GM12878 (cell line): ENCODE measurements at regions not wholly inside any gene's neighbourhood (a gene's known extent, or its start where the extent isn't known, plus 50 kb on each side); places are given as distances from the start of the nearest gene placed in this dataset.

ENCODE experiments used
- ATAC-seq: fragments of 200-7000 bp; cut with Tn5 transposase; 3 replicates; pipeline ENCODE4 v1.9.1; 2020; ENCODE audit warnings: mild to moderate bottlenecking, moderate library complexity
- BruUV-seq: library from RNA; stranded (reverse); fragments of 400-500 nt; replicated peaks from 2 replicates; lab custom pipeline; 2021; lab: Mats Ljungman, UMichigan
- CTCF ChIA-PET: fragments of 300-600 bp; sonication (Branson Sonifier 250); formaldehyde crosslinking; extraction: SDS; loops from one replicate; lab custom pipeline; 2021; ENCODE audit warnings: inconsistent platforms; lab: Yijun Ruan, JAX
- POLR2A ChIA-PET: fragments of 350-600 bp; formaldehyde crosslinking; extraction: SDS; loops from one replicate; lab custom pipeline; 2021; ENCODE audit warnings: inconsistent platforms; lab: Charles Lee
- RAD21 ChIA-PET: fragments of 300-600 bp; sonication (Branson Sonifier 250); formaldehyde crosslinking; loops from one replicate; lab custom pipeline; 2023; ENCODE audit warnings: antibody characterized with exemption; ENCODE audit not compliant: unreplicated experiment; lab: Charles Lee
- SMC1A ChIA-PET: fragments of 300-600 bp; sonication (Branson Sonifier 250); formaldehyde crosslinking; loops from one replicate; lab custom pipeline; 2023; ENCODE audit not compliant: unreplicated experiment, uncharacterized antibody; lab: Charles Lee
- DNase-seq: peaks from one replicate; pipeline ENCODE4 v3.0.0-alpha.2; 2011; ENCODE audit warnings: low read depth, low spot score
- FAIRE-seq: peaks from 3 replicates; lab custom pipeline; 2011; peaks lifted over from hg19 to GRCh38; lab: Jason Lieb, UNC
- H2AFZ ChIP-seq: 2 replicates; pipeline ENCODE4 v1.6.0; 2011; ENCODE audit warnings: low read depth, low read length, control low read depth; ENCODE audit not compliant: control insufficient read depth
- H3K27ac ChIP-seq: 2 replicates; pipeline ENCODE4 v1.5.1; 2011; ENCODE audit warnings: control low read depth; ENCODE audit not compliant: control insufficient read depth, insufficient read depth
- H3K27me3 ChIP-seq, 2 experiments: replicated peaks in 1 of 2; 2 replicates each; pipeline versions ENCODE4 v1.6.0 to v1.6.1; 2011; ENCODE audit warnings: low read length in 1 of 2; ENCODE audit not compliant: control insufficient read depth in 2 of 2, insufficient read depth in 2 of 2
- H3K36me3 ChIP-seq, 2 experiments: 2 replicates each; pipeline ENCODE4 v1.5.1; 2011; ENCODE audit warnings: low read length in 1 of 2; ENCODE audit not compliant: control insufficient read depth in 2 of 2, insufficient read depth in 2 of 2
- H3K4me1 ChIP-seq: 2 replicates; pipeline ENCODE4 v1.6.1; 2011; ENCODE audit warnings: mild to moderate bottlenecking, low read length, moderate library complexity, mixed read lengths; ENCODE audit not compliant: control insufficient read depth, insufficient read depth
- H3K4me2 ChIP-seq: 2 replicates; pipeline ENCODE4 v1.6.0; 2011; ENCODE audit warnings: control low read depth; ENCODE audit not compliant: control insufficient read depth, insufficient read depth
- H3K4me3 ChIP-seq: fragments of 200-600 bp; sonication (generic); 2 replicates; pipeline ENCODE4 v1.5.1; 2016
- H3K79me2 ChIP-seq: 2 replicates; pipeline ENCODE4 v1.6.0; 2011; ENCODE audit warnings: low read length; ENCODE audit not compliant: control insufficient read depth, insufficient read depth
- H3K9ac ChIP-seq: 2 replicates; pipeline ENCODE4 v1.8.0; 2011; ENCODE audit warnings: low read length, control low read depth, mixed read lengths; ENCODE audit not compliant: control insufficient read depth, insufficient read depth
- H3K9me3 ChIP-seq: replicated peaks from 3 replicates; pipeline ENCODE4 v1.5.1; 2011; ENCODE audit warnings: mild to moderate bottlenecking, low read length; ENCODE audit not compliant: control insufficient read depth, insufficient read depth
- H4K20me1 ChIP-seq: 2 replicates; pipeline ENCODE4 v1.6.0; 2011; ENCODE audit not compliant: control insufficient read depth, insufficient read depth
- ATF2 ChIP-seq: IDR thresholded peaks from 2 replicates; pipeline ENCODE4 v1.6.1; 2012; ENCODE audit warnings: low read length, inconsistent platforms
- BACH1 ChIP-seq: fragments of 450-650 bp; IDR thresholded peaks from 2 replicates; pipeline ENCODE4 v1.6.1; 2017; ENCODE audit warnings: mild to moderate bottlenecking, borderline replicate concordance
- CREM ChIP-seq: IDR thresholded peaks from 2 replicates; pipeline ENCODE4 v1.6.1; 2014; ENCODE audit warnings: antibody characterized with exemption, low read depth
- EZH2 ChIP-seq: IDR thresholded peaks from 2 replicates; pipeline ENCODE4 v1.6.1; 2012; ENCODE audit warnings: low read depth, mild to moderate bottlenecking, control low read depth, inconsistent platforms, low read length, borderline replicate concordance; ENCODE audit not compliant: control insufficient read depth
- RBBP5 ChIP-seq: fragments of 200-600 bp; sonication (generic); conservative IDR thresholded peaks from 2 replicates; pipeline ENCODE4 v1.6.1; 2016
- WGBS: methylation state at CpG from one replicate; pipeline ENCODE4 v1.1.6; 2016; ENCODE audit warnings: low lambda C conversion rate; ENCODE audit not compliant: insufficient replicate concordance, insufficient coverage; ENCODE audit errors: missing lambda C conversion rate; 5-methylcytosine and 5-hydroxymethylcytosine counted together
- in situ Hi-C: fragments of 300-500 bp; cut with MboI; formaldehyde crosslinking; loops from 9 replicates; pipeline ENCODE4 v1.14.3; 2018; ENCODE audit warnings: mixed read lengths
- intact Hi-C: fragments of 100-400 bp; cut with micrococcal nuclease; formaldehyde crosslinking; loops from one replicate; pipeline ENCODE4 v1.14.2; 2022; ENCODE audit not compliant: unreplicated experiment
- TF ChIP-seq, protein P1 (sequence below): IDR thresholded peaks from 2 replicates; pipeline ENCODE4 v1.6.1; 2012; ENCODE audit warnings: improper control_type of control experiment, low read depth, low read length; ENCODE audit not compliant: insufficient replicate concordance

- ChIA-PET POLR2A (no interaction called here), CTCF (interaction anchor here (0.7 kb wide), 1 partner anchor 15 kb away, joined by 3 read pairs; no protein-coding TSS in a partner anchor)
- no peak for ATAC-seq
- TF ChIP-seq EZH2 (no peak), BACH1 (no peak), ATF2 (no peak), RBBP5 (no peak), CREM (no peak)
- TF ChIP-seq, protein P1, sequence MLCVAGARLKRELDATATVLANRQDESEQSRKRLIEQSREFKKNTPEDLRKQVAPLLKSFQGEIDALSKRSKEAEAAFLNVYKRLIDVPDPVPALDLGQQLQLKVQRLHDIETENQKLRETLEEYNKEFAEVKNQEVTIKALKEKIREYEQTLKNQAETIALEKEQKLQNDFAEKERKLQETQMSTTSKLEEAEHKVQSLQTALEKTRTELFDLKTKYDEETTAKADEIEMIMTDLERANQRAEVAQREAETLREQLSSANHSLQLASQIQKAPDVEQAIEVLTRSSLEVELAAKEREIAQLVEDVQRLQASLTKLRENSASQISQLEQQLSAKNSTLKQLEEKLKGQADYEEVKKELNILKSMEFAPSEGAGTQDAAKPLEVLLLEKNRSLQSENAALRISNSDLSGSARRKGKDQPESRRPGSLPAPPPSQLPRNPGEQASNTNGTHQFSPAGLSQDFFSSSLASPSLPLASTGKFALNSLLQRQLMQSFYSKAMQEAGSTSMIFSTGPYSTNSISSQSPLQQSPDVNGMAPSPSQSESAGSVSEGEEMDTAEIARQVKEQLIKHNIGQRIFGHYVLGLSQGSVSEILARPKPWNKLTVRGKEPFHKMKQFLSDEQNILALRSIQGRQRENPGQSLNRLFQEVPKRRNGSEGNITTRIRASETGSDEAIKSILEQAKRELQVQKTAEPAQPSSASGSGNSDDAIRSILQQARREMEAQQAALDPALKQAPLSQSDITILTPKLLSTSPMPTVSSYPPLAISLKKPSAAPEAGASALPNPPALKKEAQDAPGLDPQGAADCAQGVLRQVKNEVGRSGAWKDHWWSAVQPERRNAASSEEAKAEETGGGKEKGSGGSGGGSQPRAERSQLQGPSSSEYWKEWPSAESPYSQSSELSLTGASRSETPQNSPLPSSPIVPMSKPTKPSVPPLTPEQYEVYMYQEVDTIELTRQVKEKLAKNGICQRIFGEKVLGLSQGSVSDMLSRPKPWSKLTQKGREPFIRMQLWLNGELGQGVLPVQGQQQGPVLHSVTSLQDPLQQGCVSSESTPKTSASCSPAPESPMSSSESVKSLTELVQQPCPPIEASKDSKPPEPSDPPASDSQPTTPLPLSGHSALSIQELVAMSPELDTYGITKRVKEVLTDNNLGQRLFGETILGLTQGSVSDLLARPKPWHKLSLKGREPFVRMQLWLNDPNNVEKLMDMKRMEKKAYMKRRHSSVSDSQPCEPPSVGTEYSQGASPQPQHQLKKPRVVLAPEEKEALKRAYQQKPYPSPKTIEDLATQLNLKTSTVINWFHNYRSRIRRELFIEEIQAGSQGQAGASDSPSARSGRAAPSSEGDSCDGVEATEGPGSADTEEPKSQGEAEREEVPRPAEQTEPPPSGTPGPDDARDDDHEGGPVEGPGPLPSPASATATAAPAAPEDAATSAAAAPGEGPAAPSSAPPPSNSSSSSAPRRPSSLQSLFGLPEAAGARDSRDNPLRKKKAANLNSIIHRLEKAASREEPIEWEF, result no peak
- TF ChIP-seq, all 136 proteins: peak for 0
- Histone ChIP-seq H4K20me1 (no peaks in the 10 kb centered on the region), H2AFZ (no peak overlapping the region), H3K4me1 (peaks cover 8% of the 10 kb centered on the region), H3K36me3 (no peaks in the 10 kb centered on the region), H3K9ac (no peak overlapping the region), H3K4me3 (no peak overlapping the region), H3K9me3 (no peaks in the 10 kb centered on the region; the same call in 2 of the 3 replicates), H3K27me3 (no peaks in the 10 kb centered on the region), H3K79me2 (no peaks in the 10 kb centered on the region), H3K27ac (no peak overlapping the region), H3K4me2 (no peak overlapping the region)
- intact Hi-C loops (no loop called here), in situ Hi-C loops (no loop called here)
- RAD21 ChIA-PET, result no interaction called here
- no peak for FAIRE-seq
- BruUV-seq, result no TSS peak
- 88% methylated on average over 8 of the region's 9 CpGs for WGBS
- DNase-seq, result no peak
- SMC1A ChIA-PET, result interaction anchor here (1.2 to 1.4 kb wide), 2 partner anchors 11 to 19 kb away, joined by 4 to 7 read pairs; no protein-coding TSS in a partner anchor
Measured at GRCh38 chr2:9781252-9781651, 62.0 kb upstream of the TAF1B start.
